ENCODE measurements at regions not wholly inside any gene's neighbourhood (a gene's known extent, or its start where the extent isn't known, plus 50 kb on each side); places are given as distances from the start of the nearest gene placed in this dataset.

- DNase-seq (ENCODE audit: low spot score in 2 of 2), result no peak
- Histone ChIP-seq H3K27me3 (ENCODE audit: low read depth) (no peaks in the 10 kb centered on the region), H3K9me3 (no peaks in the 10 kb centered on the region), H3K4me1 (no peaks in the 10 kb centered on the region), H3K36me3 (replicated peaks) (no peaks in the 10 kb centered on the region), H3K4me3 (no peak overlapping the region)
- in situ Hi-C loops (cut with MboI; ENCODE audit: low sequenced_read_pairs), result no loop called here
Measured at GRCh38 chr13:24076109-24076508, 84.4 kb upstream of the SPATA13 start.

GRCh38 chr13:24076636-24077035 is 83.9 kb upstream of the SPATA13 start:
- DNase-seq (ENCODE audit: low spot score in 2 of 2), result no peak
- Histone ChIP-seq H3K36me3 (replicated peaks) (no peaks in the 10 kb centered on the region), H3K4me1 (no peaks in the 10 kb centered on the region), H3K4me3 (no peak overlapping the region), H3K9me3 (no peaks in the 10 kb centered on the region), H3K27me3 (ENCODE audit: low read depth) (no peaks in the 10 kb centered on the region)
- in situ Hi-C loops (cut with MboI; ENCODE audit: low sequenced_read_pairs), result no loop called here

- Histone ChIP-seq H3K9me3 (no peaks in the 10 kb centered on the region), H3K4me1 (no peaks in the 10 kb centered on the region), H3K27me3 (ENCODE audit: low read depth) (no peaks in the 10 kb centered on the region), H3K4me3 (no peak overlapping the region), H3K36me3 (replicated peaks) (no peaks in the 10 kb centered on the region)
- no peak for DNase-seq (ENCODE audit: low spot score in 2 of 2)
- in situ Hi-C loops (cut with MboI; ENCODE audit: low sequenced_read_pairs), result no loop called here
Measured at GRCh38 chr13:24080134-24080533, 80.4 kb upstream of the SPATA13 start.

DNA sequence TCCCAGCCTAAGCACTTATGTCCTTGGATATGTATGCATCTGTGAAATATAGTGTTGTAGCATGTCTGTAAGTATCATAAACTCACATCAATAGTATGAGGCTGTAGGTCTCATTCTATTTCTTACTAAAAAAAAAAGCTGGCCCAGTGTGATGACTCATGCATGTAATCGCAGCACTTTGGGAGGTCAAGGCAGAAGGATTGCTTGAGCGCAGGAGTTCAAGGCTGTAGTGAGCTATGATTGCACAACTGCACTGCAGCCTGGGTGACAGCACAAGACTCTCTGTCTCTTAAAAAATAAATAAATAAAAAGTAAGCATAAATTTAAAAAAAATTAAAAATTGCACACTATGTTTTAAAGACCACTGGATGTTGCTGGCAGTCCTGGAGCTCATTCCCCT is 79.1 kb upstream of the SPATA13 start:
- Histone ChIP-seq H3K4me3 (no peak overlapping the region), H3K27me3 (ENCODE audit: low read depth) (no peaks in the 10 kb centered on the region), H3K4me1 (no peaks in the 10 kb centered on the region), H3K36me3 (replicated peaks) (no peaks in the 10 kb centered on the region), H3K9me3 (no peaks in the 10 kb centered on the region)
- in situ Hi-C loops (cut with MboI; ENCODE audit: low sequenced_read_pairs), result no loop called here
- no peak for DNase-seq (ENCODE audit: low spot score in 2 of 2)

DNA sequence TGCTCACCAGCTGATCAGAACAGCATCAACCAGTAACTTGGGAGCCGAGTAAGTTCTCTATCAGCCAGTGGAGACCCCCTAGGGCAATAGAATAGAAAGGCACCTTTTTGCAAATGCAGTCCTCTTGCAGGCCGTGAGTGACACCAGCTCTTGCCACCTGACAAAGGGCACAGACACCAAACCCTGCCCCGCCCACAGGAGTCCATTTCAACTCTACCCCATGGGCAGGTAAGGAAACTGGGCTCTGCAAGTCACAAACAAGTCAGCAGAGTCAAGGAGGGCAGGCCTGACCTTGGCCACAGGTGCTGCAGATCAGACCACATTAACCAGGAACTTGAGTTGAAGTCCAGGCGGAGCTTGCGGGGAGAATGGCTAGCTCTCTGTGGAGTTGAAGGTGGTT is 77.4 kb upstream of the SPATA13 start:
- Histone ChIP-seq H3K27me3 (ENCODE audit: low read depth) (no peaks in the 10 kb centered on the region), H3K4me3 (no peak overlapping the region), H3K36me3 (replicated peaks) (no peaks in the 10 kb centered on the region), H3K4me1 (no peaks in the 10 kb centered on the region), H3K9me3 (no peaks in the 10 kb centered on the region)
- in situ Hi-C loops (cut with MboI; ENCODE audit: low sequenced_read_pairs), result no loop called here
- no peak for DNase-seq (ENCODE audit: low spot score in 2 of 2)

- Histone ChIP-seq H3K4me3 (no peak overlapping the region), H3K27me3 (ENCODE audit: low read depth) (no peaks in the 10 kb centered on the region), H3K36me3 (replicated peaks) (no peaks in the 10 kb centered on the region), H3K4me1 (no peaks in the 10 kb centered on the region), H3K9me3 (no peaks in the 10 kb centered on the region)
- in situ Hi-C loops (cut with MboI; ENCODE audit: low sequenced_read_pairs), result no loop called here
- DNase-seq (ENCODE audit: low spot score in 2 of 2), result peak in 1 of 2 experiments; percentile 9
Measured at GRCh38 chr13:24083722-24084421, 76.6 kb upstream of the SPATA13 start.

- DNase-seq (ENCODE audit: low spot score in 2 of 2), result no peak
- Histone ChIP-seq H3K4me3 (no peak overlapping the region), H3K9me3 (no peaks in the 10 kb centered on the region), H3K4me1 (no peaks in the 10 kb centered on the region), H3K27me3 (ENCODE audit: low read depth) (no peaks in the 10 kb centered on the region), H3K36me3 (replicated peaks) (no peaks in the 10 kb centered on the region)
- in situ Hi-C loops (cut with MboI; ENCODE audit: low sequenced_read_pairs), result no loop called here
Measured at GRCh38 chr13:24085662-24086061, 74.9 kb upstream of the SPATA13 start.

DNA sequence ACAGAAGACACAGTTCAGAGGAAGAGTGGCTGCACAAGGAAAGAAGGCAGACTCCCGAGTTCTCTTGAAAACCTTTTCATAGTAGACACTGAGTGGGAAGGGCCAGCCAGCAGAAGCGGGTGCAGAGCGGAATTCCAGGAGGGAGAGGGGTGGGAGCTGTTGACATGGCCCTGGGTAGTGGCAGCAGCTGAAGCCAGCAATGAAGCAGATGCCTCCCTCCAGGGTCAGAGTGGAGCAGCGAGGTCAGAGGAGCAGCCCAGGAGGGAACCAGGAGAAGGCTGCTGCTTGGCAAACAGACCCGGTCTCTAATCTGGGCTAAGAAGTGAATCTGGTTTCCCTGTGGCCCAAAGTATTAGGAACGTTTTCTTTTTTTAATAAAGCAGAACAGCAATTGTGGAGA is 73.9 kb upstream of the SPATA13 start:
- no peaks in the 10 kb centered on the region for H3K4me1 ChIP-seq
- H3K27me3 ChIP-seq (ENCODE audit: low read depth), result no peaks in the 10 kb centered on the region
- DNase-seq (ENCODE audit: low spot score in 2 of 2), result no peak
- H3K4me3 ChIP-seq, result no peak overlapping the region
- in situ Hi-C loops (cut with MboI; ENCODE audit: low sequenced_read_pairs), result no loop called here
- no peaks in the 10 kb centered on the region for H3K9me3 ChIP-seq
- H3K36me3 ChIP-seq (replicated peaks), result no peaks in the 10 kb centered on the region

GRCh38 chr13:24087605-24088225 is 72.8 kb upstream of the SPATA13 start:
- Histone ChIP-seq H3K4me1 (no peaks in the 10 kb centered on the region), H3K9me3 (no peaks in the 10 kb centered on the region), H3K27me3 (ENCODE audit: low read depth) (no peaks in the 10 kb centered on the region), H3K36me3 (replicated peaks) (no peaks in the 10 kb centered on the region), H3K4me3 (no peak overlapping the region)
- in situ Hi-C loops (cut with MboI; ENCODE audit: low sequenced_read_pairs), result no loop called here
- no peak for DNase-seq (ENCODE audit: low spot score in 2 of 2)

GRCh38 chr13:24090049-24090448 is 70.5 kb upstream of the SPATA13 start:
- no peaks in the 10 kb centered on the region for H3K9me3 ChIP-seq
- in situ Hi-C loops (cut with MboI; ENCODE audit: low sequenced_read_pairs), result no loop called here
- no peak overlapping the region for H3K4me3 ChIP-seq
- no peaks in the 10 kb centered on the region for H3K36me3 ChIP-seq (replicated peaks)
- no peaks in the 10 kb centered on the region for H3K27me3 ChIP-seq (ENCODE audit: low read depth)
- no peak for DNase-seq (ENCODE audit: low spot score in 2 of 2)
- H3K4me1 ChIP-seq, result no peaks in the 10 kb centered on the region

DNA sequence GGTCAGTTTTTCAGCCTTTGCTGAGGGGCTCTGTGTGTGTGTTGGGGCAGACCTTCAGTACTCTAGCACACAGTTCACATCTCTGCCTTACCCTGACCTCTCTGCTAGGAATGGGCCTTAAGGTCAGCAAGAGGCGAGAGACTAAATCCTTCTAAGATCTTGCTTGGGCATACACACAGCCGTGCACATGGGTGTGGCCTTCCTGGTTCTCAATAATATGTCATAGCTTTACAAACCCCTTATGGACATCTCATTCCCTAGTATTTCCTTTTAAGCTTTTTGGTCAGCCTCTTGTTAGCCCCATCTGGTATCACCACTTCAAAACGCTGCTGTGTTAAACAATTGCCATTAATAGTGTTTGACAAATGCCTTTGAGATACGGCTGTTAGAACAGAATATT is 69.4 kb upstream of the SPATA13 start:
- no peaks in the 10 kb centered on the region for H3K27me3 ChIP-seq (ENCODE audit: low read depth)
- in situ Hi-C loops (cut with MboI; ENCODE audit: low sequenced_read_pairs), result no loop called here

GRCh38 chr13:24092108-24092507 is 68.4 kb upstream of the SPATA13 start:
- Histone ChIP-seq H3K27me3 (ENCODE audit: low read depth) (no peaks in the 10 kb centered on the region), H3K4me1 (no peaks in the 10 kb centered on the region), H3K4me3 (no peak overlapping the region), H3K9me3 (no peaks in the 10 kb centered on the region), H3K36me3 (replicated peaks) (no peaks in the 10 kb centered on the region)
- no peak for DNase-seq (ENCODE audit: low spot score in 2 of 2)
- in situ Hi-C loops (cut with MboI; ENCODE audit: low sequenced_read_pairs), result no loop called here

More for the DNA sequence above, 69.4 kb upstream of the SPATA13 start:
- H3K4me1 ChIP-seq, result no peaks in the 10 kb centered on the region
- DNase-seq (ENCODE audit: low spot score in 2 of 2), result no peak
- no peaks in the 10 kb centered on the region for H3K36me3 ChIP-seq (replicated peaks)
- no peaks in the 10 kb centered on the region for H3K9me3 ChIP-seq
- no peak overlapping the region for H3K4me3 ChIP-seq

DNA sequence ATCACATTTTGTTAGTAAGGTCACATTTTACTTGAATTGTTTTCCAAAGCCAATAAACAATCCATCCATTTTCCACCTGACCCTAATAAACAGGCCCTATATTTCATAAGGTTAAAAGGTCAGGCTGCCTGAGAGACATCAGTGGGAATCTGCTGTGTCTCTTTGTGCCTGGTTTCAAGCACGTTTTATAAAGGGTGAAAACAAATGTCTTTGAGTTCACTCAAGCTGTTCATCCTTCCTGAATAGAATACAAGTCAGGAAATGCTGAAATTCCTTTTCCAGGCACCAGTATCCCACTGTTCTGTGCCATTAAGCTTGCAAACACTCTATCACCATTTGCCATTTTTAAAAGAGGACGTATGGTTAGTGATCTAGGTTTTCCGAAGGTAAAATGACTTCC is 67.5 kb upstream of the SPATA13 start:
- in situ Hi-C loops (cut with MboI; ENCODE audit: low sequenced_read_pairs), result no loop called here

GRCh38 chr13:24096659-24097058 is 63.9 kb upstream of the SPATA13 start:
- no peaks in the 10 kb centered on the region for H3K27me3 ChIP-seq (ENCODE audit: low read depth)
- no peaks in the 10 kb centered on the region for H3K9me3 ChIP-seq
- H3K4me1 ChIP-seq, result no peaks in the 10 kb centered on the region
- in situ Hi-C loops (cut with MboI; ENCODE audit: low sequenced_read_pairs), result no loop called here
- no peak for DNase-seq (ENCODE audit: low spot score in 2 of 2)
- no peaks in the 10 kb centered on the region for H3K36me3 ChIP-seq (replicated peaks)
- no peak overlapping the region for H3K4me3 ChIP-seq

More for the DNA sequence above, 67.5 kb upstream of the SPATA13 start:
- H3K9me3 ChIP-seq, result no peaks in the 10 kb centered on the region
- no peak for DNase-seq (ENCODE audit: low spot score in 2 of 2)
- no peaks in the 10 kb centered on the region for H3K36me3 ChIP-seq (replicated peaks)
- no peaks in the 10 kb centered on the region for H3K4me1 ChIP-seq
- H3K27me3 ChIP-seq (ENCODE audit: low read depth), result no peaks in the 10 kb centered on the region
- no peak overlapping the region for H3K4me3 ChIP-seq

DNA sequence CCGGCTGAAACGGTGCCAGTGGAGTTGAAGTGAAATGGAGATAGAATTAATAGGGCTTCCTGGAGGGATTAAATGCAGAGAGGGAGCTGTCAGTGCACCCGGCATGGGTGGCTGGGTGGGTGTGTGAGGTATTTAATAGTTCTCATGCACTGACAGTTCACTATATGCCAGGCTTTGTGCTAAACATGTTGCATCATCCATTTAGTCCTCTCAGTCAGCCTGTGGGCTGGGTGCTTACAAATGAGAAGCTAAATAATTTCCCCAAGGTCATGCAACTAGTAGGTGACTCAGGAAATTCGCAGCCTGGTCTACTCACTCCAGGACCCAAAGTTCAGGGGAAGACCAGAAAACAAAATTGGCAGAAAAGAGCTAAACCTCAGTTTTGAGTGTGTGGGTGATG is 63.5 kb upstream of the SPATA13 start:
- no peak for DNase-seq (ENCODE audit: low spot score in 2 of 2)
- in situ Hi-C loops (cut with MboI; ENCODE audit: low sequenced_read_pairs), result no loop called here

More for the DNA sequence above, 63.5 kb upstream of the SPATA13 start:
- H3K27me3 ChIP-seq (ENCODE audit: low read depth), result peaks cover 2% of the 10 kb centered on the region; the same call in 1 of the 2 replicates
- H3K4me1 ChIP-seq, result no peaks in the 10 kb centered on the region
- no peaks in the 10 kb centered on the region for H3K9me3 ChIP-seq
- H3K4me3 ChIP-seq, result no peak overlapping the region
- no peaks in the 10 kb centered on the region for H3K36me3 ChIP-seq (replicated peaks)

Data from HAP-1 (cell line).